Effector CD4-positive, alpha-beta T cell (primary cell): ENCODE measurements at regions not wholly inside any gene's neighbourhood (a gene's known extent, or its start where the extent isn't known, plus 50 kb on each side); places are given as distances from the start of the nearest gene placed in this dataset.
"Not testable (repeated sequence)": the region's sequence is repeated elsewhere in the genome, so short reads cannot be mapped to it uniquely, and the experiment has no call there.

Experiments
- DNase-seq: peaks from one replicate; pipeline ENCODE4 v3.0.0-alpha.2; 2020

DNA sequence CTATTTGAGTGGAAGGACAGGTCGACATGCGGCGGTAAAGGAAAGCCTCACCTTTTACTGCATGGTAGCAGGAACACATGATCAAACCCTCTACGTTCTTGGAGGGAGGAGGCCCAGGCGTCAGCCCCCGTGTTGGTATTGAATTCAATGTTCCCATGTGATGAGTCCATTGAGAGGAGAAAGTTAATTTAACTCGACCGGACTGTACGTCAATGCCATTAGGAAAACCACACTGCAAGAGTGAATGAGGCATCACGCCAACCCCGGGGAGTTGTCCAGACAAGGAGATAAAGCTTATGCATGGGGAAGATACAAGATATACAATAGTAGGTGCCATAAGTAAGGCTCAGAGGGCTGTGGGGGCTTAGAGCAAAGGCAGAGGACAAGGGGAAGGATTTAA is 213.9 kb upstream of the ECI2 start:
- DNase-seq: no peak

DNA sequence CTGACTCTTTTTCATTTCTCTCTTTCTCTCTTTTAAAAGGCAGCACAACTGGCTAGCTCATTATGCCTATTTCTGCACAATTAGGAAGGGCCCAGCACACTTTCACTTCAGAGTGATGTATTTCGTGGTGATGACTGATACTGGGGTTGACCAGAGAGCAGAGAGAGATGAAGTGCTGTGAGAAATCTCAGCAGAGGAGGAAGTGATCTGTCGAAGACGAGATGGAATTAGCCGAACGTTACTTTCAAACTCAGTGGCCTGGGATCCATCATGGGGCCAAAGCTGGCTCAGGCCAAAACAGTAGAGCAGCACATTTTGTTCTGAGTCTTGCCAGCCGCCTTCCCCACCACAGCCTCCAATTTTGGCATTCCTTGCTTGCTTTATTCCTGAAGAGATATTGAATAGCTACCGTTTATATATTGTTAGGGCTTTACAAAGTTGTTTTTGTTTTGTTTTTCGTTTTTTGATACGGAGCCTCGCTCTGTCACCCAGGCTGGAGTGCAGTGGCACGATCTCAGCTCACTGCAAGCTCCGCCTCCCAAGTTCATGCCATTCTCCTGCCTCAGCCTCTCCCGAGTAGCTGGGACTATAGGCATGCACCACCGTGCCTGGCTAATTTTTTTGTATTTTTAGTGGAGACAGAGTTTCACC is 213.2 kb upstream of the ECI2 start:
- no peak for DNase-seq

GRCh38 chr6:4347877-4348276 is 212.5 kb upstream of the ECI2 start:
- no peak for DNase-seq

- DNase-seq: no peak
Measured at GRCh38 chr6:4346659-4347333, 211.4 kb upstream of the ECI2 start.

GRCh38 chr6:4345543-4345942 is 210.2 kb upstream of the ECI2 start:
- no peak for DNase-seq

DNA sequence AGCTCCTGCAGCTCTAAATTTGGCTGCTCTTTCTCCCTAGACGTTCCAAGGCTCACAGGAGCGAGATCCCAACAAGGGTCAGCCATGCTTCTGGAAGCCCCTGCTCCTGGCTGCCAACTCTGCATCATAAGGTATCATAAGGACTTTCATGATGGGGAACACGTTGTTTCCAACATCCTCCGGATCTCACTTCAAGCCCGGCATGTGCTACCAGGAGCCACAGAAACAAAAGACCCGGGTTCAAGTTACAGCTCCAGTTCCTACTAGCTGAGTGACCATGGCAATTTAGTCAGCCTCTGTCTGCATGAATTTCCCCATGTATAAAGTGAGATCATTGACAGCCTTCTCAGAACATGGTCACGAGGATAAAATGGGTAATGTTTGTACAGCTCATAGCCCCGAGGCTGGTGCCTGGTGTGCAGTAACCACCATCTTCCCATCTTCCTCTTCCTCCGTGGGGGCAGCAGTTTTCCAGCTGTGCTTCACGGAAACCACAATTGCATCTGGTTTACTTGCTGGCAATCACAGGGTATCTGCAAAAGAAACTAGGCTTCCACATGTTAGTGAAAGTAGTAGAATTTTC is 209.0 kb upstream of the ECI2 start:
- DNase-seq: no peak

- DNase-seq: no peak
Measured at GRCh38 chr6:4342407-4343137, 207.2 kb upstream of the ECI2 start.

DNA sequence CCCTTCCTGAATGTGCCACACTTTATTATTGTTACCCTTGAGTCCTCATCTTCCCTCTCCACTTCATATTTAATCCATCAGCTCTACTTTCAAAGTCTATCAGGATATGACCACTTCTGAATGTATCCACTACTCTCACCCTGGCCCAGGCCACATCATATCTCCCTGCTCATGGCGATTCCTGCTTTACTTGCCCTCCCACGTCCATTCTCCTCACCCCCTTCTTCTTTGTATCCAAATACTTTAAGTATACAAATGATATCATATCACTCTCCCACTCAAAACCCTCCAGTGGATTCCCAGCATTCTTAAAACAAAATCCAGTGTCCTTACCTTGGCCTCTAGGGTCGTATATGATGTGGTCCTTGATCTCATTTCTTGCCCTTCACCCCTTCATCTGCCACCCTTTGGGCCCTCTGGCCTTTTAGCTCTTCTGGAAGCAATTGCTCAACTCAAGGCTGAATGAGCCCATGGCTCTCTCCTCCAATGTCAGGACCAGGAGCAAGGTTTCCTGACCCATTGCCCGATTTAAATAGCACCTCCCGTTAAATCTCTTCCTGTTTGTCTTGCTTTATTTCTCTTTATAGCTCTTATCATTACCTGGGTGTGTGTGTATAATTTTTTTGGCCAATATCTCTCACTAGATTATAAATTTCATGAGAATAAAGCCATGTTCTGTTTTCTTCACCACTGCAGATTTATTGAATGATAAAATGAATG is 205.9 kb upstream of the ECI2 start:
- no peak for DNase-seq

DNA sequence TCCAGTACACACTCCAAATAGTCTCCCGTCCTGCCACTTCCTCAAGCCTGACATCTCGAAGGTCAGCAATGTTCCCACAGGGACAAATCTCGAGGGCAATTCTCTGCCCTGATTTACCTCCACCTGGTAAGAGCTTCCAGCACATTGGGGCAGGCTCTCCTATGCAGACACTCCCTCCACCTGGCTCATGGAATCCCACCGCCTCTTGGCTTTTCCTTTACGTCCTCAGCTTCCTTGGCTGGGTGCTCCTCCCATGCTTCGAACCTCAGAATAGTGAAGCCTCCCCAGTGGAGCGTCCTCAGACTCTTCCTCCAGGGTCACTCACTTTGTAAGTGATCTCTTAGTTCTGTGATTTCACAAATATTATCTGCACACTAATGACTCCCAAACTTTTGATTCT is 205.2 kb upstream of the ECI2 start:
- DNase-seq: no peak

DNA sequence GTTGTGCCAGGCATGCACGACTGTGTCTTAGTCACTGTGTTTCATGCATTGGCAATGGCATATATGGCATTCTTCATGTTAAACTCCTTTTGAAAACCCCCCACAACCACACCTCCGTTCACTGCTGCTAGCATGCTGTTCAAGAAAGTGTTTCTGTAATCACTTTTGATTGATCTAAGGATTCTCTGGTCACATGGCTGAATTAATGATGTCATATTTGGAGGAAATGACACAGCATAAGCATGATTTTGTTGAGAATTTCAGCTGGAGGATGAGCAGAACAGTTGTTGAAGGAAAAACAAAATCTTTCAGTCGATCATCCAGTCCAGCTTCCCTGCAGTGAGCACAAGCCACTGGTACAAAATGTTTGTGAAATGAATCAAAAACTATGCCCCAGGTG is 203.5 kb upstream of the ECI2 start:
- DNase-seq: no peak

GRCh38 chr6:4336778-4337442 is 201.5 kb upstream of the ECI2 start:
- DNase-seq: no peak

DNA sequence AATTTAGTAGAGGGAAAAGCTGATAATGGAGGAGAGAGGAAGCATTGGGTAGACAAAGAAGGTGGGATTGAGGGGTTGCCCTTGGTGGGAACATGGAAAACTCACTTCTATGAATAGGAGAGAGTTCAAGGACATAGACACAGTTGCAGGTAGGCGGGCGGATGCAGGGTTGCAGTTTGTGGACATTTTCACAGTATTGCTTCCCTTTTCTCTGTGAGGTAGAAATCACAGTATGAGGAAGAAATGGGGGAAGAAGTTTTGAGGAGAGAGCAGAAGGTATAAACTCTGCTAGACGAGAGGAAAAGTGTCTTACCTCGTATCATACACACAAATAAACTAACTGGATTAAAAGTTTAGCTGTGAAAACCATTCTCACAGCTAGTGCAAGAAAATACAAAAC is 200.7 kb upstream of the ECI2 start:
- DNase-seq: no peak

GRCh38 chr6:4334158-4334740 is 198.9 kb upstream of the ECI2 start:
- not testable (repeated sequence) for DNase-seq

DNA sequence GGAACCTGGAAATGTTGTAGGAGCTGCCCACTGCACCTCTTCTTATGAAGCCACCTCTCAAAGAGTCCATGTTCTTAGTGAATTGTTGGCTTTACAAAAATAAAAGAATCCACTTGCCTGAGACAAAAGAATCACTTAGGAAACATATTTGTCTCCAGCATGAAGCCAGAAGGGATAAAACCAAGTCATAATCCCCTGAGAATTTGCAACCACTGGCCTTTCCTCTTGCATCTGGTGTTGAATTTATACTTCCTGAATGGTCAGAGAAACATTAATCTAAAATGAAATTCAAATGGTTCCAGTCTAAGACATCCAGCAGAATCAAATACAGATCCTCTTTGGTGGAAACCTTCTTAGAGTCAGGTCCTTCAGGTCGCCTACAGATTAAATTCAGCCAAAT is 192.5 kb upstream of the ECI2 start:
- no peak for DNase-seq

- no peak for DNase-seq
Measured at GRCh38 chr6:4324746-4325145, 189.4 kb upstream of the ECI2 start.

DNA sequence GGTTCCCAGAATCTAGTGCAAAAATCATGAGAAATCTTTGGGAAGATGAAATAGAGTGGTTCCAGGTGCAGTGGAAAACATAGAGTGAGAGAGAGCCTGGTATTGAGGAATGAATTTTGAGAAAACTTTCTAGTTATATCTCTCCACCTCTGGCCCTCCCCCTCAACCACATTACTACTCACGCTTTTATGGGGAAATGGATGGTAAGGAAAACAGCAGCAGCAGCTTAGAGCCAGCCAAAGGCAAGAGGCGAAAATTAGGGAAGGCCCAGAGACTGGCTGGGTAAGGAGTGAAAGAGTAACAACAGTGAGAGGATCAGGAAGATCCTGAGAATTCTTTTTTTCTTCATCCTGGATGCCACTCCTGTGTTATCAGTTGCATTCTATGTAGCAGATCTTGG is 187.9 kb upstream of the ECI2 start:
- no peak for DNase-seq

DNA sequence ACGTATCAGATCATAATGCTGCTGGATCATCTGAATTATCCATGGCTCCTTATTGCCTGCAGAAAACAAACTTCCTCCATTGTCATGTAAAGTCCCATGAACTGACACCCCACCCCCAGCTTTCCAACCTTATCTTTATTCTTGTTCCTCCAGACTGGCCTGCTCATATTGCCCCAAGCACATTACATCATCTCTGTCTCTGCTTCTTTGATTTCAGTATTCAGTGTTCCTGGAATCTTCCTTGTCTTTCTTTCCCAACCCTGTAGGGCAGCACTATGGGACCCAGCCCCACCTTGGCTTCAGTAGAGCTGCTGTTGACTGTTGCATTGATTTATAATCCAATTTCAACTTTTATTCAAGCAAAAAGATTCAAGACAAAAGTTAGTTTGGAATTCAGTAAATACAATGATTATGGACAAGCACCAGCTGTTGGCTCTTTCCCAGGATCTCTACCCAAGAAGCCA is 187.5 kb upstream of the ECI2 start:
- no peak for DNase-seq

- DNase-seq: no peak
Measured at GRCh38 chr6:4322134-4322845, 186.9 kb upstream of the ECI2 start.

- no peak for DNase-seq
Measured at GRCh38 chr6:4320860-4321259, 185.5 kb upstream of the ECI2 start.

GRCh38 chr6:4319981-4320683 is 184.8 kb upstream of the ECI2 start:
- DNase-seq: no peak

- DNase-seq: no peak
Measured at GRCh38 chr6:4318321-4318720, 182.9 kb upstream of the ECI2 start.
